Keratinocyte (primary cell): ENCODE measurements at regions not wholly inside any gene's neighbourhood (a gene's known extent, or its start where the extent isn't known, plus 50 kb on each side); places are given as distances from the start of the nearest gene placed in this dataset.

ENCODE experiments used
- DNase-seq: peaks from one replicate; pipeline ENCODE4 v3.0.0-alpha.2; 2011; ENCODE audit warnings: low read depth, missing footprints, low spot score
- FAIRE-seq: peaks from 2 replicates; lab custom pipeline; 2011; peaks lifted over from hg19 to GRCh38; lab: Jason Lieb, UNC
- H2AFZ ChIP-seq: 2 replicates; pipeline ENCODE4 v1.6.0; 2012; ENCODE audit warnings: low read length, control low read depth, inconsistent platforms; ENCODE audit not compliant: control insufficient read depth
- H3K27ac ChIP-seq: 2 replicates; pipeline ENCODE4 v1.5.1; 2011; ENCODE audit warnings: low read length; ENCODE audit not compliant: control insufficient read depth, insufficient read depth
- H3K27me3 ChIP-seq: 3 replicates; pipeline ENCODE4 v1.6.0; 2011; ENCODE audit warnings: low read length; ENCODE audit not compliant: control insufficient read depth, insufficient read depth; ENCODE audit errors: extremely low read depth
- H3K36me3 ChIP-seq, 2 experiments: 2 replicates in 1 of 2; 3 replicates in 1 of 2; pipeline ENCODE4 v1.5.1; 2011; ENCODE audit warnings: low read length in 2 of 2, mild to moderate bottlenecking in 1 of 2; ENCODE audit not compliant: control insufficient read depth in 2 of 2, insufficient read depth in 2 of 2; ENCODE audit errors: extremely low read depth in 1 of 2
- H3K4me1 ChIP-seq: 3 replicates; pipeline ENCODE4 v1.5.1; 2011; ENCODE audit warnings: low read length; ENCODE audit not compliant: control insufficient read depth, insufficient read depth; ENCODE audit errors: extremely low read depth
- H3K4me2 ChIP-seq: 3 replicates; pipeline ENCODE4 v1.6.0; 2011; ENCODE audit warnings: low read depth, low read length; ENCODE audit not compliant: control insufficient read depth, insufficient read depth; ENCODE audit errors: extremely low read depth
- H3K4me3 ChIP-seq, 3 experiments: fragments of 200-600 bp in 1 of 3; sonication (generic) in 1 of 3; 2 replicates in 2 of 3; 3 replicates in 1 of 3; pipeline ENCODE4 v1.5.1; 2011 to 2016; ENCODE audit warnings: low read length in 3 of 3, mild to moderate bottlenecking in 3 of 3, control low read depth in 2 of 3, inconsistent platforms in 1 of 3, low read depth in 1 of 3, mixed read lengths in 1 of 3, mixed run types in 1 of 3, moderate library complexity in 1 of 3; ENCODE audit not compliant: control insufficient read depth in 2 of 3, insufficient read depth in 2 of 3; ENCODE audit errors: extremely low read depth in 1 of 3
- H3K79me2 ChIP-seq: 2 replicates; pipeline ENCODE4 v1.6.0; 2012; ENCODE audit warnings: low read length; ENCODE audit not compliant: control insufficient read depth, insufficient read depth
- H3K9ac ChIP-seq: 3 replicates; pipeline ENCODE4 v1.6.0; 2011; ENCODE audit warnings: low read length; ENCODE audit not compliant: control insufficient read depth, insufficient read depth; ENCODE audit errors: extremely low read depth
- H3K9me1 ChIP-seq: 3 replicates; pipeline ENCODE4 v1.6.0; 2011; ENCODE audit warnings: low read length; ENCODE audit not compliant: control insufficient read depth, insufficient read depth; ENCODE audit errors: extremely low read depth
- H3K9me3 ChIP-seq: 2 replicates; pipeline ENCODE4 v1.5.1; 2012; ENCODE audit warnings: low read depth, low read length; ENCODE audit not compliant: control insufficient read depth
- H4K20me1 ChIP-seq: 3 replicates; pipeline ENCODE4 v1.6.0; 2011; ENCODE audit warnings: low read length; ENCODE audit not compliant: control insufficient read depth, insufficient read depth; ENCODE audit errors: extremely low read depth
- CTCF ChIP-seq, 3 experiments: IDR thresholded peaks in 1 of 3; conservative IDR thresholded peaks in 1 of 3; optimal IDR thresholded peaks in 1 of 3; 2 replicates in 2 of 3; 3 replicates in 1 of 3; pipeline versions ENCODE3 to v1.5.1; 2011; ENCODE audit warnings: low read length in 3 of 3, mild to moderate bottlenecking in 3 of 3, moderate library complexity in 2 of 3, control low read depth in 1 of 3, inconsistent platforms in 1 of 3; ENCODE audit not compliant: insufficient read depth in 2 of 3; ENCODE audit errors: extremely low read depth in 1 of 3
- EZH2 ChIP-seq: IDR thresholded peaks from one replicate; pipeline ENCODE4 v1.6.1; 2012; ENCODE audit warnings: inconsistent platforms, mild to moderate bottlenecking, low read length, moderate library complexity
- dilution Hi-C: fragments of 300-500 bp; cut with MboI; formaldehyde crosslinking; loops from one replicate; pipeline ENCODE4 v1.7.0; 2020; ENCODE audit warnings: low sequenced_read_pairs; ENCODE audit not compliant: extremely low pct_ligation_motif_present

- no peaks in the 10 kb centered on the region for H3K9me1 ChIP-seq
- H4K20me1 ChIP-seq, result no peaks in the 10 kb centered on the region
- no peak overlapping the region for H3K9ac ChIP-seq
- DNase-seq (no peak), FAIRE-seq (no peak)
- no peaks in the 10 kb centered on the region for H3K4me1 ChIP-seq
- no peak overlapping the region for H3K4me2 ChIP-seq
- dilution Hi-C loops, result no loop called here
- TF ChIP-seq CTCF (optimal IDR thresholded peaks at IDR 0.05 in 1 of 3, IDR thresholded peaks at IDR 0.05 in 1 of 3, conservative IDR thresholded peaks at IDR 0.05 in 1 of 3; ENCODE audit: extremely low read depth in 1 of 3, insufficient read depth in 2 of 3, low read length in 3 of 3) (no peak), EZH2 (no peak)
- H3K36me3 ChIP-seq, result no peaks in the 10 kb centered on the region
- H3K4me3 ChIP-seq, result no peak overlapping the region
- H2AFZ ChIP-seq, result no peak overlapping the region
- no peaks in the 10 kb centered on the region for H3K79me2 ChIP-seq
- H3K27me3 ChIP-seq, result no peaks in the 10 kb centered on the region
- H3K9me3 ChIP-seq, result no peaks in the 10 kb centered on the region
- H3K27ac ChIP-seq, result no peak overlapping the region
Observed at GRCh38 chr18:54692463-54692862, 101.4 kb downstream of the DYNAP start.

GRCh38 chr18:54696616-54697293 is 105.7 kb downstream of the DYNAP start:
- no peaks in the 10 kb centered on the region for H4K20me1 ChIP-seq
- FAIRE-seq, result no peak
- H3K36me3 ChIP-seq, result no peaks in the 10 kb centered on the region
- no peak overlapping the region for H3K4me2 ChIP-seq
- no peak overlapping the region for H3K9ac ChIP-seq
- no peaks in the 10 kb centered on the region for H3K79me2 ChIP-seq
- H2AFZ ChIP-seq, result no peak overlapping the region
- TF ChIP-seq EZH2, result no peak
- TF ChIP-seq CTCF (optimal IDR thresholded peaks at IDR 0.05 in 1 of 3, IDR thresholded peaks at IDR 0.05 in 1 of 3, conservative IDR thresholded peaks at IDR 0.05 in 1 of 3; ENCODE audit: extremely low read depth in 1 of 3, insufficient read depth in 2 of 3, low read length in 3 of 3), result no peak
- H3K4me1 ChIP-seq, result no peaks in the 10 kb centered on the region
- dilution Hi-C loops, result no loop called here
- no peak overlapping the region for H3K4me3 ChIP-seq
- H3K27ac ChIP-seq, result no peak overlapping the region
- no peaks in the 10 kb centered on the region for H3K9me3 ChIP-seq
- no peaks in the 10 kb centered on the region for H3K27me3 ChIP-seq
- H3K9me1 ChIP-seq, result no peaks in the 10 kb centered on the region
- DNase-seq, result no peak
